ENCODE measurements at regions not wholly inside any gene's neighbourhood (a gene's known extent, or its start where the extent isn't known, plus 50 kb on each side); places are given as distances from the start of the nearest gene placed in this dataset.
A peak's percentile ranks its signal among the peaks of the same experiment; 100 is the strongest.

GRCh38 chr2:5991305-5991968 lies 299.3 kb downstream of the SOX11 start:
- no peak for DNase-seq

DNA sequence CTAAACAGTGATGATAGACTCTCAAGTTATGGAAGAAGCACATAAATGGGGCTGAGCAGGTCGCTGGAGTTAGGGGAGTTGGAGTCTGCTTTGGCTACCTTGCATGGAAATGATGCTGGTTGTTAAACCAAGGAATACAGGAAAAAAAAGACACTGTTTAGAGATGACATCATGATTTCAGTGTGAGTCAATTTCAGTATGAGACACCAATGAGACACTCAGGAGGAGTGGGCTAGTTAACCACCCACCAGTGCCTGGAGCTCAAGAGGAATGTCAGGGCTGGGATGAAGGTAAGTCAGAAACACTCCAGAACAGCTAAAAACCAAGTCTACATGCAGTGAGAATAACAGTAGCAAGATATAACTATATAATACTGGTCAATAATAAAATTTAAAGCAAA lies 303.6 kb downstream of the SOX11 start:
- DNase-seq: no peak

GRCh38 chr2:6008186-6008585 lies 316.0 kb downstream of the SOX11 start:
- peak in 1 of 2 experiments; percentile 32 for DNase-seq

- DNase-seq: no peak
Measured at GRCh38 chr2:6008726-6009125, 316.5 kb downstream of the SOX11 start.

GRCh38 chr2:6010163-6010562 lies 318.0 kb downstream of the SOX11 start:
- no peak for DNase-seq

DNA sequence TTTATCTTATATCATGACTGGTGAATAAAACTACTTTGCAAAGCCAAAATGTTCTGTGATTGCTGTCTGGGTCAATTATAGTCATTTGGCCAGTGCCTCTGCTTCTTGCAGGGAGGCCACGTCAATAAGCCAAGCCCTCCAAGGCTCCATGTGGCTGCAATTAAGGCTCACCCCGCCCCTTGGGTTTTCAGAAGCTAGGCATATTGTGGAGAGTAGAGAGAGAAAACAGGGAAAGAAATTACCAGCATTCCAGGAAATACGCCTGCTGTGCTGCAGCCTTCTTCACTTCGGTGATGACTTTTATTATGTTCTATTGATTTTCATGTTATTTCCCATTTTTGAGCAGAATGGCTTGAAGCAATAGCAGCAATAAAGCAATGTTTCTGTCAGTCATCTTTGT lies 319.7 kb downstream of the SOX11 start:
- DNase-seq: no peak

DNA sequence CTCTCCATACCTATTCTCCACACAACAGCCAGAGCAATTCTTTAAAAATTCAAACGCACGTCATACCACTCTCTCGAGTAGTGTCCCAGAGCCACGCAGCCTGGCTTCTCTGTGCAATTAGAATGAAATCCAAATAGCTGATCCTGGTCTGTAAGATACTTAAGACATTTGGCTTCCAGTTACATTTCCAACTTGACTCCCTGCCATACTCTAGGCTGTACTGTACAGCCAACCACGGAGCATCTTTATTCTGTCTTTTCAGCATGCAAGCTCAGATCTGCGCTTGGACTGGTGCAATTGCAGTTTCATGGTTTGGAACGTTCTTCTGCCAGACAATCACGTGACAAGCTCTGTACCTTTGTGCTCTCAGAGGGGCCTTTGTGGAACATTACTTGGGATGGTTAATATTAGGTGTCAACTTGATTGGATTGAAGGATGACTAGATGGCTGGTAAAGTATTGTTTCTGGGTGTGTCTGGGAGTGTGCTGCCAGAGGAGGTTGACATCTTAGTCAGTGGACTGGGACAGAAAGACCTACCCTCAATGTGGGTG lies 325.6 kb downstream of the SOX11 start:
- no peak for DNase-seq

- DNase-seq: no peak
Measured at GRCh38 chr2:6024229-6024628, 332.0 kb downstream of the SOX11 start.

DNA sequence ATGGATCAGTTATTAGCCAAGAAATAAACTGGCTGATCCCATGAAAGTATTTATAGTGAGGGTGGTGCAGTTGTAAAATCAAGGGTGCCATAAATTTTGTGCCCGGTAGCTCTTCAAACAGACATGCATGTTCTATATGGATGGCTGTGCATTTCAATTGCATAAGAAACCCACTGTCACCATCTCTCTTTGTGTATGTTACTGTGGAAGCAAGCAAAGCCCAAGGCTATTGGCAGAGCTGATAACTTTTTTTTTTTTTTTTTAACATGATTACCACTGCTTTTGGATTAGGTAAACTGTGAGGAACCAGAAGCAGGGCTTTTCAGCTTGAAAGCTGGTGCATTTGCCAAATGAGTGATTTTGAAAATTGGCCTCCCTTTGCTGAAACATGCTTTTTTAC lies 332.6 kb downstream of the SOX11 start:
- peak; percentile 11 to 38 for DNase-seq

GRCh38 chr2:6025391-6025790 lies 333.2 kb downstream of the SOX11 start:
- peak in 1 of 2 experiments; percentile 55 for DNase-seq

DNA sequence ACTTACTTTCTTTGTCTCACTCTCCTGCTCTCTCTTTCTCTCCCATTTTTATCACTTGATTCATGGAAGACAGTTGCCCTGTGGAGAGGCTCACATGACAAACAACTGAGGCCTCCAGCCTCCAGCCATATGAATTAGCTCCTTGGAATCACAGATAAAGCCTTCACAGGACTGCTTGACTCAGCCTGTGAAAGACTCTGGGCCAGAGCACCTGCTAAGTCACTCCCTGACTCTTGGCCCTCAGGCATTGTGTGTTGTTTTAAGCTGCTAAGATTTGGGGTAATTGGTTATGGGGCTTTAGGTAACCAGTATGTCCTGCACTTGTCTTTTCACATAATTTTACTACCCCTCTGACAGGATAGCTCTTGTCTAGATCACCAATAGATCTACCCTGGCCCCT lies 334.9 kb downstream of the SOX11 start:
- no peak for DNase-seq

GRCh38 chr2:6031200-6031867 lies 339.1 kb downstream of the SOX11 start:
- no peak for DNase-seq

GRCh38 chr2:6036211-6036610 lies 344.0 kb downstream of the SOX11 start:
- DNase-seq: no peak

DNA sequence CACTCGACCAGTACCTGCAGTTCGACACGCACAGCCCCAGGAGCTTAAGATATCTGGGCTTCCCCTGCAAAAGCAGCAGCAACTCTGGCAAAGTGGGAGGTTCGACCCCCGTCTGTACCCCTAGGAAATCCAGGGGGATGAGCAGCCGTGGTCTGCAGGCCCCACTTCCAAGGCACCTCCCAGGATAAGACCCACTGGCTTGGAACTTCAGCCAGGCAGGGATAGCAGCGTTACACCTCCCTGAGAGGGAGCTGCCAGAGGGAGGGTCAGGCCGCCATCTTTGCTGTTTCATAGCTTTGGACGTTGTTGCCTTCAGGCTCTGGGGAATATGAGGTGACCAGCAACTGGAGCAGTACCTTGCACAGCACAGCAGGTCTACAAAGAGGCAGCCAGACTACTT lies 351.1 kb downstream of the SOX11 start:
- no peak for DNase-seq

GRCh38 chr2:6052649-6053048 lies 360.5 kb downstream of the SOX11 start:
- DNase-seq: no peak

DNA sequence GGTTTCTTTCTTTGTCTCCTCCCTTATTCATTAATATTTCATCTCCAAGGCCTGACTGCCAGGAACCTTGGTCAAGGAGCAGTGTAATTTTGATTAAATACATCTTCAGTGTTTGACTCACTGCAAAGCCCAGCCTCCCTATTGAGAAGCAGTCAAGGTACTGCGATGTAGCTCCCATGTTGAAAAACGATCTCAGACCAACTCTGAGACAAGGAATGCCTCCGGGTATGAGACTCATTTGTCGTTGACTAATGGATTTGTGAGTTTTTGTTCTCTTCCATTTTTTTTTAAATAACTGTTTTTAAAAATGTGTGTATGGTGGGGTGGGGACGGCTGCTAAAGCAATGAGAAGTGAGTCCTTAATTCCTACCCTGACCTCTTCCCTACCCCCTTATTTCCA lies 361.6 kb downstream of the SOX11 start:
- DNase-seq: no peak

DNA sequence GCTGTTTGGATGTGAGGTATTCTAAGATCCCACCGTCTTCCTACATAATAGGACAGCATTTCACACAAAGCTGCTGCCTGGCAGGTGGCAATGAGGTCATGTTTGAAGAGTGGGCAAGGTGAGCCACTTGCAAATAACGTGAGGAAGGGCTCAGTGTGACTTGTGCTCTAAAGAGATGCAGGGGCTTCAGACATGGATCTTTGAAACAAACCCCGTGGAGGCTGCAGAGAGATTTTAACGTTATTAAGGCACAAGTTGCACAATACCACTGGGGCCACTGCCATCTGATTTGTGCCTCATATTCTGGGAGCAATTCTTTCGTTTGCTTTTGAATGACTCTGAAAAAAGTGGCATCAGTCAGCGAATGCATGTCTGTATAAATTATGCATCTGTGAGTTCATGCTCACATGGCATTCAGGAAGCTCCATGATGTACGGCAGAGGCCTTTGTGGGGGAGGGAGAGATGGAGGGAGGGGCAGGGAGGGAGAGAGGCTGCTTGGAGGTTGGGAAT lies 362.0 kb downstream of the SOX11 start:
- DNase-seq: no peak

DNA sequence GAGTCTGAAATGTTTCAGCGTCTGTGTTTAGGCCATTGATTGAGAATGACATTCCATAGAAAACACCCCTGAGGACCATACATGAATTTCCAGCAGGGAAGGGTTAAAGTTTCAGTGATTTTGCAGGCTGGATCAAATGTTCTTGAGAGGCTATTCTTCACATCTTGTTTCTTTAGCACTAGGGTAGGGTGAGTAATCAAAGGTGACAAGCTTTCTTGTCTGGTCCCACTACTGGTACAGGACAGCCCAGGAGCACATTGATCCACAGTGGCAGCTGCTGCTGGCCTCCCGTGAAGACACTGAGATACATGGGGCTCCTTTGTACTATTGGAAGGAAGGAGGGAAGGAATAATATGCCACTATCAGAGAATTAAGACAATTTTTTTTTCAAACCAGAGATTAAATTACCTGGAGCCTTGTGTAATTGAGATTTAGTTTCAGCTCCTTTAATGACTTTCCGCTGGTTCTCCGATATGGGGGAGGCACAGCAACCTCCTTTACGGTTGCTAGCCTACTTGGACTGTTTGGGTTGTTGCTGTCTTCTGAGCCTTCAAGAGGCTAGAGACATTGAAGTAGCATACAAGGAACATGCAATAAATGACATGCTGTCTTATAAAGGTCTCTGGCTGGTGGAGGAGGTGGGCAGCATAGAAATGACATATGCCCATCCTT lies 368.9 kb downstream of the SOX11 start:
- DNase-seq: no peak

DNA sequence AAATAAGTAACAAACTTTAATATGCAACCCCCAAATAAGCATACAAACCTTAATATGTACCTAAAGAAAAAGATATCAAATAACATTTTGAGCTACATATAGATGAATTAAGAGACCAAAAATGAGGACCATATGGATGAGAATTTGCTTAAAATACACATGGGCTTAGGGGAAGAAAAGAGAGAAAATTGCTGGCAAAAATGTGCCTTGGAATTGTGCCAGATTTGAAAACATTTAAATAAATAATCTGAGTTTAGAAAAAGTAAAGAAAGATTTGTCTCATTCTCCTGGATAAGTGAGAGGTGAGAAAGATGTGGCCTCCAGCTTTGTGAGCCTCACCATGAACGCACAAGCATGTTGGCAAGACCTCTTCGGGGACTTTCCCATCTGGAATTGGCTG lies 372.6 kb downstream of the SOX11 start:
- no peak for DNase-seq

DNA sequence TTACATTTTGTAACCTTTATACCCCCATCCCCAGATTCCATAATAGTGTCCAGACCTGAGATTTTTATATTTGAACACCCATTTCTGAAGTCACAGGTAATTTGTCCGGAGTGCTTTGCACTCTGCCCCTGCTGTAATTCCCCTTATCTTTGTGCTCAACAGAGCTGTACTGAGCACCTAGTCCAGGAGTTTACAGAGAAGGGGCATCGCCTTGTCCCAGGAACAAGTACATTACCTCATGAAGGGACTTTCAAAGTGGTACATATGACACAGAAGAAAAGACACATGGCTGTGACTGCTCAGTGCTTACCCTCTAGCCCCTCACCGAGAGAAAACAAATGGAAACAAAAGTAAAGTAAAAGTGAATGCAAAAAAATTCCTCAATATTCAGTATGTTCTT lies 373.5 kb downstream of the SOX11 start:
- DNase-seq: no peak

DNA sequence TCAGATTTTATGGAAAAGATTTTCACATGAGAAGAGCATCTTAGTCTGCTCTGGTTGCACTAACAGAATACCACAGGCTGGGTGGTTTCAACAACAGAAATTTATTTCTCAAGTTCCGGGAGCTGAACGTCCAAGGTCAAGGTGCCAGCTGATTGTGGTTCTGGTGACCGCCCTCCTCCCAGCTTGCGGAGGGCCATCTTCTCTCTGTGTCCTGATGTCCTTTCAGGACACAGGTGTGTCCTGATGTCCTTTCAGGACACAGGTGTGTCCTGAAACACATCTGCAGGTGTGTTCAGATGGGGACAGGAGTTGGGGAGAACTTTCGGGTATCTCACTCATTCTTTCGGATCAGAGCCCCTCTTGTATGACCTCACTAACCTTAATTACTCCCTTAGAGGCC lies 374.9 kb downstream of the SOX11 start:
- no peak for DNase-seq

DNA sequence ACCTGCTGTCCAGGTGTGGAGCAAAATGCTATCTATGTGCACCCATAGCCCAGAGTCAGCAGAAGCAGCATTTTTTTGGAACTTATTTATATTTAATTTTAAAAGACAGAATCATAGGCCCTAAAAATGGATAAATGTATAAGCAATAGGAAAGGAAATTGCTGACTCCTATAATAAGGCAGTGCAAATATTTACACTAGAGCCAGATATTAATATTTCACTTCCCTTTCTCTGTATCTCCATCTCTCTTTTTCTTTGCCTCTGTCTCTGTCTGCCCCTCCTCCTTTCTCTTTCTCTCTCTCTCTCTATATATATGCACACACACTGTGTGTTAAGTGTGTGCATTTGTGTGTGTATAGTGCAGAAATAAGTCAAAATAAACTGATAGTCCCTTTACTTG lies 375.6 kb downstream of the SOX11 start:
- DNase-seq: no peak

- no peak for DNase-seq
Measured at GRCh38 chr2:6068429-6068828, 376.2 kb downstream of the SOX11 start.

DNA sequence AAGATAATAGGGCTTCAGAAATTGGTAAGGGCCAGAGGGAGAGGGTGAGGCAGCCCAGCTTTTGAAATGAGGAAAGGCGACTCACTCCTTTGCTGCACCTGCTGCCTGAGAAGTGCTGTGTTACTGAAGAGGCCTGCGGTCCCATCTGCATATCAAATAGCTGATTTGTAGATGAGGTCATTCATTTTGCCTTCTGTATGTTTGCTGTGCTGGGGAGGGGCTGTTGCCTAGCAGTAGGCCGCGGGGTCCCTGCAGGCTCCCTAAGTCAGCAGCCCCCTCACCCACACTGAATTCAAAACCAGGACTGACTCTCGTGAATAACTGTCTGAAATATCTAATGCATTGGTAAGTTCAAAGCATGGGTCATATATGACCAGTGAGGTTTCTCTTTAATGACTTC lies 377.2 kb downstream of the SOX11 start:
- no peak for DNase-seq
